ENCODE measurements at regions not wholly inside any gene's neighbourhood (a gene's known extent, or its start where the extent isn't known, plus 50 kb on each side); places are given as distances from the start of the nearest gene placed in this dataset.

- DNase-seq, result no peak
These were observed 248.8 kb downstream of the HS3ST3A1 start for GRCh38 chr17:13352747-13353415.

GRCh38 chr17:13351046-13351445 is 250.7 kb downstream of the HS3ST3A1 start:
- DNase-seq, result no peak

GRCh38 chr17:13350466-13350865 is 251.3 kb downstream of the HS3ST3A1 start:
- DNase-seq, result no peak

GRCh38 chr17:13346996-13347762 is 254.6 kb downstream of the HS3ST3A1 start:
- peak; percentile 55 to 86 for DNase-seq

GRCh38 chr17:13346592-13346991 is 255.1 kb downstream of the HS3ST3A1 start:
- DNase-seq, result no peak

GRCh38 chr17:13346081-13346533 is 255.6 kb downstream of the HS3ST3A1 start:
- DNase-seq, result no peak

- no peak for DNase-seq
These were observed 263.3 kb downstream of the HS3ST3A1 start for GRCh38 chr17:13338421-13338820.

GRCh38 chr17:13337864-13338371 is 263.8 kb downstream of the HS3ST3A1 start:
- peak; percentile 8 to 51 for DNase-seq

GRCh38 chr17:13337151-13337550 is 264.6 kb downstream of the HS3ST3A1 start:
- no peak for DNase-seq

- no peak for DNase-seq
These were observed 267.4 kb downstream of the HS3ST3A1 start for GRCh38 chr17:13334374-13334773.

GRCh38 chr17:13333661-13334060 is 268.1 kb downstream of the HS3ST3A1 start:
- DNase-seq, result no peak

- DNase-seq, result no peak
These were observed 269.5 kb downstream of the HS3ST3A1 start for GRCh38 chr17:13332207-13332606.

GRCh38 chr17:13329421-13329820 is 272.3 kb downstream of the HS3ST3A1 start:
- no peak for DNase-seq

GRCh38 chr17:13323990-13324389 is 277.7 kb downstream of the HS3ST3A1 start:
- DNase-seq, result no peak

- DNase-seq, result no peak
These were observed 279.6 kb downstream of the HS3ST3A1 start for GRCh38 chr17:13321951-13322701.

- no peak for DNase-seq
These were observed 281.5 kb downstream of the HS3ST3A1 start for GRCh38 chr17:13320046-13320785.

GRCh38 chr17:13316657-13317056 is 285.1 kb downstream of the HS3ST3A1 start:
- no peak for DNase-seq

- no peak for DNase-seq
These were observed 290.4 kb downstream of the HS3ST3A1 start for GRCh38 chr17:13311306-13311705.

GRCh38 chr17:13310858-13311257 is 290.9 kb downstream of the HS3ST3A1 start:
- no peak for DNase-seq

GRCh38 chr17:13306310-13306962 is 288.6 kb upstream of the ELAC2 start:
- peak in 1 of 2 experiments; percentile 63 for DNase-seq

- no peak for DNase-seq
These were observed 285.2 kb upstream of the ELAC2 start for GRCh38 chr17:13302983-13303382.

- DNase-seq, result no peak
These were observed 284.6 kb upstream of the ELAC2 start for GRCh38 chr17:13302419-13302818.

All from SW 1271 (cell line).